PC-9 (cell line): ENCODE measurements at regions not wholly inside any gene's neighbourhood (a gene's known extent, or its start where the extent isn't known, plus 50 kb on each side); places are given as distances from the start of the nearest gene placed in this dataset.

Source experiments
- BruUV-seq: library from RNA; stranded (reverse); fragments of 400-500 nt; replicated peaks from 2 replicates; lab custom pipeline; 2021; lab: Mats Ljungman, UMichigan
- CTCF ChIA-PET: fragments of 300-600 bp; sonication (Branson Sonifier 250); formaldehyde crosslinking; loops from one replicate; lab custom pipeline; 2022; ENCODE audit warnings: antibody characterized with exemption; lab: Charles Lee
- POLR2A ChIA-PET: fragments of 300-600 bp; sonication (Branson Sonifier 250); formaldehyde crosslinking; loops from one replicate; lab custom pipeline; 2022; ENCODE audit warnings: antibody characterized with exemption; ENCODE audit not compliant: unreplicated experiment; lab: Charles Lee
- DNase-seq, 2 experiments: peaks; one replicate each; pipeline versions ENCODE4 v3.0.0 to v3.0.0-alpha.2; 2015 to 2022; ENCODE audit warnings: mixed read lengths in 1 of 2
- H2AFZ ChIP-seq: fragments of 200-600 bp; sonication (generic); 2 replicates; pipeline ENCODE4 v1.8.1; 2017; ENCODE audit warnings: antibody characterized with exemption
- H3F3A ChIP-seq: fragments of 200-600 bp; sonication (generic); 2 replicates; pipeline ENCODE4 v1.8.1; 2017; ENCODE audit warnings: antibody characterized with exemption, mild to moderate bottlenecking, low read depth; ENCODE audit not compliant: insufficient read depth
- H3K27ac ChIP-seq: fragments of 200-600 bp; sonication (generic); 2 replicates; pipeline ENCODE4 v1.6.1; 2016; ENCODE audit warnings: mixed run types
- H3K27me3 ChIP-seq: fragments of 200-600 bp; sonication (generic); 2 replicates; pipeline ENCODE4 v1.6.1; 2016; ENCODE audit warnings: low read depth, mixed run types; ENCODE audit not compliant: insufficient read depth
- H3K36me3 ChIP-seq: fragments of 200-600 bp; sonication (generic); 2 replicates; pipeline ENCODE4 v1.6.1; 2016; ENCODE audit warnings: low read depth, mixed run types
- H3K4me1 ChIP-seq: fragments of 200-600 bp; sonication (generic); replicated peaks from 2 replicates; pipeline ENCODE4 v1.6.1; 2016; ENCODE audit warnings: mixed run types; ENCODE audit not compliant: insufficient read depth
- H3K4me2 ChIP-seq: fragments of 200-600 bp; sonication (generic); 2 replicates; pipeline ENCODE4 v1.6.1; 2017; ENCODE audit warnings: mixed run types
- H3K4me3 ChIP-seq: fragments of 200-600 bp; sonication (generic); 2 replicates; pipeline ENCODE4 v1.6.1; 2016; ENCODE audit warnings: mixed run types
- H3K79me2 ChIP-seq: fragments of 200-600 bp; sonication (generic); 2 replicates; pipeline ENCODE4 v1.6.1; 2017; ENCODE audit warnings: low read depth, mixed run types
- H3K9me2 ChIP-seq: fragments of 200-600 bp; sonication (generic); 2 replicates; pipeline ENCODE4 v1.8.1; 2017; ENCODE audit warnings: mild to moderate bottlenecking; ENCODE audit not compliant: insufficient read depth
- H3K9me3 ChIP-seq: fragments of 200-600 bp; sonication (generic); 2 replicates; pipeline ENCODE4 v1.8.1; 2016; ENCODE audit warnings: low read depth; ENCODE audit not compliant: insufficient read depth
- H4K20me1 ChIP-seq: fragments of 200-600 bp; sonication (generic); 2 replicates; pipeline ENCODE4 v1.8.1; 2017; ENCODE audit not compliant: insufficient read depth
- CTCF ChIP-seq: fragments of 200-600 bp; sonication (generic); conservative IDR thresholded peaks from 2 replicates; pipeline ENCODE4 v1.6.1; 2017; ENCODE audit warnings: mixed run types, antibody characterized with exemption, mild to moderate bottlenecking, moderate library complexity
- EZH2 ChIP-seq: fragments of 200-600 bp; sonication (generic); IDR thresholded peaks from 2 replicates; pipeline ENCODE4 v1.8.0; 2017; ENCODE audit warnings: antibody characterized with exemption, low read depth
- intact Hi-C: fragments of 100-400 bp; cut with micrococcal nuclease; formaldehyde crosslinking; loops from one replicate; pipeline ENCODE4 v1.10.0; 2022; ENCODE audit not compliant: unreplicated experiment

GRCh38 chr20:61173267-61173666 is 78.8 kb upstream of the CDH4 start:
- no peak for TF ChIP-seq EZH2
- no peak for TF ChIP-seq CTCF
- Histone ChIP-seq H3K4me2 (no peak overlapping the region), H3K79me2 (no peaks in the 10 kb centered on the region), H4K20me1 (no peaks in the 10 kb centered on the region), H3K27ac (no peak overlapping the region), H3K27me3 (peaks cover 35% of the 10 kb centered on the region), H3K9me3 (no peaks in the 10 kb centered on the region), H3F3A (no peaks in the 10 kb centered on the region), H2AFZ (no peak overlapping the region), H3K4me1 (no peaks in the 10 kb centered on the region), H3K4me3 (no peak overlapping the region), H3K9me2 (no peaks in the 10 kb centered on the region), H3K36me3 (no peaks in the 10 kb centered on the region)
- ChIA-PET POLR2A (no interaction called here), CTCF (no interaction called here)
- intact Hi-C loops = no loop called here
- BruUV-seq = no TSS peak
- DNase-seq = no peak

- Histone ChIP-seq H3K9me2 (no peaks in the 10 kb centered on the region), H3K27ac (no peak overlapping the region), H2AFZ (no peak overlapping the region), H3K79me2 (no peaks in the 10 kb centered on the region), H4K20me1 (no peaks in the 10 kb centered on the region), H3K36me3 (no peaks in the 10 kb centered on the region), H3K4me1 (no peaks in the 10 kb centered on the region), H3K9me3 (no peaks in the 10 kb centered on the region), H3K27me3 (peaks cover 36% of the 10 kb centered on the region), H3K4me2 (no peak overlapping the region), H3F3A (no peaks in the 10 kb centered on the region), H3K4me3 (no peak overlapping the region)
- BruUV-seq = no TSS peak
- POLR2A ChIA-PET = no interaction called here
- CTCF ChIA-PET = no interaction called here
- no peak for DNase-seq
- no peak for TF ChIP-seq EZH2
- no peak for TF ChIP-seq CTCF
- intact Hi-C loops = no loop called here
Observed at GRCh38 chr20:61173961-61174725, 77.9 kb upstream of the CDH4 start.

- TF ChIP-seq CTCF (no peak), EZH2 (no peak)
- Histone ChIP-seq H4K20me1 (no peaks in the 10 kb centered on the region), H3K9me3 (no peaks in the 10 kb centered on the region), H3K4me2 (no peak overlapping the region), H3K27me3 (peaks cover 40% of the 10 kb centered on the region), H3F3A (no peaks in the 10 kb centered on the region), H3K9me2 (no peaks in the 10 kb centered on the region), H3K4me3 (no peak overlapping the region), H3K4me1 (no peaks in the 10 kb centered on the region), H3K27ac (no peak overlapping the region), H3K79me2 (no peaks in the 10 kb centered on the region), H3K36me3 (no peaks in the 10 kb centered on the region), H2AFZ (no peak overlapping the region)
- no TSS peak for BruUV-seq
- CTCF ChIA-PET = no interaction called here
- no peak for DNase-seq
- intact Hi-C loops = no loop called here
- POLR2A ChIA-PET = no interaction called here
Observed at GRCh38 chr20:61176874-61177273, 75.2 kb upstream of the CDH4 start.
